Body of pancreas (tissue), 4 donors: ENCODE measurements at regions not wholly inside any gene's neighbourhood (a gene's known extent, or its start where the extent isn't known, plus 50 kb on each side); places are given as distances from the start of the nearest gene placed in this dataset.

ENCODE experiments used
- ATAC-seq: fragments of 150-250 bp; one replicate; pipeline ENCODE4 v1.9.1; 2016
- DNase-seq, 4 donors: peaks; one replicate each; pipeline ENCODE4 v3.0.0-alpha.2; 2019
- H3K27ac ChIP-seq, 4 donors: fragments of 200-600 bp; sonication (generic); 1 replicate in 3 of 4; 2 replicates in 1 of 4; pipeline versions ENCODE4 v1.5.1 to v1.6.1; 2016 to 2019; ENCODE audit warnings: mild to moderate bottlenecking in 1 of 4, mixed read lengths in 1 of 4, moderate library complexity in 1 of 4
- H3K27me3 ChIP-seq, 2 donors: fragments of 200-600 bp; sonication (generic); one replicate each; pipeline ENCODE4 v1.6.0; 2016; ENCODE audit warnings: mild to moderate bottlenecking in 1 of 2
- H3K36me3 ChIP-seq, 2 donors: fragments of 200-600 bp; sonication (generic); replicated peaks in 1 of 2; 2 replicates each; pipeline ENCODE4 v1.5.1; 2016; ENCODE audit warnings: low read depth in 2 of 2; ENCODE audit not compliant: insufficient read depth in 1 of 2
- H3K4me1 ChIP-seq: fragments of 200-600 bp; sonication (generic); one replicate; pipeline ENCODE4 v1.6.0; 2016
- H3K4me3 ChIP-seq, 2 donors: fragments of 200-600 bp; sonication (generic); 1 replicate in 1 of 2; 2 replicates in 1 of 2; pipeline ENCODE4 v1.5.1; 2016 to 2019
- H3K9me3 ChIP-seq, 3 donors: fragments of 200-600 bp; sonication (generic); 1 replicate in 2 of 3; 2 replicates in 1 of 3; pipeline ENCODE4 v1.5.1; 2016
- CTCF ChIP-seq, 7 experiments: fragments of 450-650 bp in 4 of 7; fragments of 200-600 bp in 3 of 7; sonication (generic) in 3 of 7; IDR thresholded peaks; one replicate each; pipeline ENCODE4 v1.5.1; 2016 to 2019; ENCODE audit warnings: antibody characterized with exemption in 7 of 7
- POLR2A ChIP-seq, 3 donors: fragments of 450-650 bp; IDR thresholded peaks; one replicate each; pipeline ENCODE4 v1.6.1; 2016; ENCODE audit warnings: antibody characterized with exemption in 3 of 3, mild to moderate bottlenecking in 2 of 3
- WGBS, 2 donors: methylation state at CpG; one replicate each; pipeline ENCODE4 v1.1.5; 2017; 5-methylcytosine and 5-hydroxymethylcytosine counted together
- intact Hi-C: fragments of 100-400 bp; cut with DNase I; formaldehyde crosslinking; loops from one replicate; pipeline ENCODE4 v1.15.1; 2023

GRCh38 chr2:8421658-8422449 is 260.0 kb upstream of the ID2 start:
- Histone ChIP-seq H3K27me3 (no peaks in the 10 kb centered on the region), H3K36me3 (no peaks in the 10 kb centered on the region), H3K4me3 (no peak overlapping the region), H3K9me3 (no peaks in the 10 kb centered on the region), H3K27ac (no peak overlapping the region), H3K4me1 (no peaks in the 10 kb centered on the region)
- DNase-seq: no peak
- intact Hi-C loops: no loop called here
- no peak for ATAC-seq
- 81 to 83% methylated on average over 11 of the region's 11 CpGs for WGBS, 2 donors
- TF ChIP-seq CTCF (IDR thresholded peaks at IDR 0.05) (no peak), POLR2A (IDR thresholded peaks at IDR 0.05) (no peak)

GRCh38 chr2:8422450-8422800 is 259.4 kb upstream of the ID2 start:
- H3K4me1 ChIP-seq: no peaks in the 10 kb centered on the region
- no peaks in the 10 kb centered on the region for H3K36me3 ChIP-seq
- DNase-seq: no peak
- intact Hi-C loops: no loop called here
- no peaks in the 10 kb centered on the region for H3K27me3 ChIP-seq
- H3K4me3 ChIP-seq: no peak overlapping the region
- WGBS, 2 donors: 68 to 75% methylated on average over 4 of the region's 4 CpGs
- ATAC-seq: no peak
- H3K27ac ChIP-seq: no peak overlapping the region
- H3K9me3 ChIP-seq: no peaks in the 10 kb centered on the region
- TF ChIP-seq CTCF (IDR thresholded peaks at IDR 0.05) (no peak), POLR2A (IDR thresholded peaks at IDR 0.05) (no peak)

- no peak for TF ChIP-seq CTCF (IDR thresholded peaks at IDR 0.05)
- TF ChIP-seq POLR2A (IDR thresholded peaks at IDR 0.05): no peak
- Histone ChIP-seq H3K36me3 (no peaks in the 10 kb centered on the region), H3K4me3 (no peak overlapping the region), H3K27me3 (no peaks in the 10 kb centered on the region), H3K9me3 (no peaks in the 10 kb centered on the region), H3K27ac (no peak overlapping the region), H3K4me1 (no peaks in the 10 kb centered on the region)
- ATAC-seq: no peak
- intact Hi-C loops: no loop called here
- DNase-seq: no peak
- WGBS, 2 donors: 88 to 91% methylated on average over 22 to 26 of the region's 26 CpGs
Observed at GRCh38 chr2:8424997-8425900, 256.6 kb upstream of the ID2 start.

GRCh38 chr2:8426550-8426949 is 255.3 kb upstream of the ID2 start:
- no peak for DNase-seq
- WGBS, 2 donors: 79 to 84% methylated on average over 10 of the region's 10 CpGs

More at GRCh38 chr2:8426550-8426949, 255.3 kb upstream of the ID2 start:
- Histone ChIP-seq H3K36me3 (no peaks in the 10 kb centered on the region), H3K9me3 (no peaks in the 10 kb centered on the region), H3K4me1 (no peaks in the 10 kb centered on the region), H3K27me3 (no peaks in the 10 kb centered on the region), H3K27ac (no peak overlapping the region), H3K4me3 (no peak overlapping the region)
- ATAC-seq: no peak
- TF ChIP-seq CTCF (IDR thresholded peaks at IDR 0.05) (no peak), POLR2A (IDR thresholded peaks at IDR 0.05) (no peak)
- intact Hi-C loops: no loop called here
